Stimulated activated CD8-positive, alpha-beta memory T cell treated with anti-CD3 and anti-CD28 coated beads, Interleukin-2, amount 100 ng/mL, for 1 hour (primary cell): ENCODE measurements at regions not wholly inside any gene's neighbourhood (a gene's known extent, or its start where the extent isn't known, plus 50 kb on each side); places are given as distances from the start of the nearest gene placed in this dataset.

Source experiments
- DNase-seq, 2 donors: peaks; one replicate each; pipeline ENCODE4 v3.0.0-alpha.2; 2020; ENCODE audit warnings: low read depth in 2 of 2

DNA sequence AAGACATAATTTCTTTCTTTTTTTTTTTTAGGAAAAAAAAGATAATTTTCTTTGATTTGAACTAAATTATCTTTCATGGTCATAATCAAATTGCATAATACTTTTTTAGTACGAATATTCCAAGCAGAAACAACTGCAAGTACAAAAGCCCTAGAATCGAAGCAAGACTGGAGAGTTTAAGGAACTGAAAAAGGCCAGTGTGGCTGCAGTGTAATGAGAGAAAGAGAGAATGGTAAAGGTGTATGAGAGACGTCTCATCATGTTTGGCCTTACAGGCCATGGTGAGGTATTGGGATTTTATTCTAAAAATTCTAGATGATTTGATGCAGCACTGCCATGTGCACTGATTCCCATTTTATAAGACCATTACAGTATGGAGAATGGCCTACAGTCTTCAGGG lies 180.9 kb downstream of the SUCNR1 start:
- DNase-seq = no peak

DNA sequence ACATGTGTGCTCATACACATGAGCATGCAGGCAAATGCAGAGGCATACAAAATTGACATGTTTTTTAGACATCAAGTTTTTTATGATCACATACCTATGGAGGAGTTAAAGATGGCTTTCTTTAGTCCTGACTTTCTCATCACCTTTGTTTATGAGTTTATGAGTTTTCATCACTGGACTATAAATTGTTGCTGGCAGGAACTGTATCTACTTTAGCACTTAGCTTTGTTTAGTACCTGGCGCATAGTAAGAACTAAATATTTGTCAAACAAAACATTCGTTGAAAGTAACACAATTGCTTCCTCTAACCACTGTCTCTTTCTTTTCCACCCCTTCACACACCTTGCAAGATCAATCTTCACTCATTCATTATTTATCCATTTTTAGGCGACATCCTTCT lies 182.6 kb downstream of the SUCNR1 start:
- no peak for DNase-seq

DNA sequence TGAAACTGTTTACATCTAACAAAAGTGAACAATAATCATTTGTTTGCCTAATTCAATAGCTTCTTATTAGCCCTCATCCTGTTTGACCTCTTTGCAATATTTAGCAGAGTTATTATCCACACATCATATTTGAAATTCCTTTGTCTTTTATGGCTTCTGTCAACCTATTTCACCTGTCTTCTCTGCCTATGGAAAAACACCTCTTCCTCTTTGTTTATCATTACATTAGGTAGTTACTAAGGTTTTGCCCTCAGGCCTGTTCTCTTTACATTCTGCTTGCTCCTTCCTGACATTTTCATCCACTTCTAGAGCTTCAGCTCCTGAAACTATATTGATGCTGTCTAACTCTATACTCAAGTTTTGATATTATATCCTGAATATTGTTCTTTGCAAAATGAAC lies 183.0 kb downstream of the SUCNR1 start:
- DNase-seq = no peak

DNA sequence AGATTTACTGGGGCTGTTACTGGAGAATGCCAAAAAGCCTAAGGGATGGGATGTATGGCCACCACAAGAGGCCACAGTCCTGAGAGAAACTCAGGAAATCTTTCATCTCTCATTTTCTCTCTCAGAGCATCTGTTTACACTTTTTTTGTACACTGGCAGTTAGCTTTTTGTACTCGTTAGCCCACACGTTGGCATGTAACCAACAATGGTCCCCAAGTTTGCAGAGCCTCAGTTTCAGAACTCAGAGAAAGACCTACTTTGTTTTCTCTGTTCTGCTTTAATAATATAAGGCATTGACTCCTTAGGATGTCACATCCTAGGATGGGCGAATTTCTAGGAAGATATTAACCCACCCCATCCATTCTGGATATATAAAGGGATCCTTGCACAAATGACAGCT lies 183.5 kb downstream of the SUCNR1 start:
- no peak for DNase-seq

DNA sequence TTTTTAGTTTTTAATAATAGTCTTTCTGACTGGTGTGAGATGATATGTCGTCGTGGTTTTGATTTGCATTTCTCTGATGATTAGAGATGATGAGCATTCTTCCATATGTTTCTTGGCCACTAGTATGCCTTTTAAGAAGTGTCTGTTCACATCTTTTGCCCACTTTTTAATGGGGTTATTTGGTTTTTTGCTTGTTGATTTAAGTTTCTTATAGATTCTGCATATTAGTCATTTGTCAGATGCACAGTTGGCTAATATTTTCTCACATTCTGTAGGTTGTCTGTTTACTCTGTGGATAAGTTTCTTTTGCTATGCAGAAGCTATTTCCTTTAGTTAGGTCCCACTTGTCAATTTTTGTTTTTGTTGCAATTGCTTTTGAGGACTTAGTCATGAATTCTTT lies 185.4 kb downstream of the SUCNR1 start:
- DNase-seq = no peak

DNA sequence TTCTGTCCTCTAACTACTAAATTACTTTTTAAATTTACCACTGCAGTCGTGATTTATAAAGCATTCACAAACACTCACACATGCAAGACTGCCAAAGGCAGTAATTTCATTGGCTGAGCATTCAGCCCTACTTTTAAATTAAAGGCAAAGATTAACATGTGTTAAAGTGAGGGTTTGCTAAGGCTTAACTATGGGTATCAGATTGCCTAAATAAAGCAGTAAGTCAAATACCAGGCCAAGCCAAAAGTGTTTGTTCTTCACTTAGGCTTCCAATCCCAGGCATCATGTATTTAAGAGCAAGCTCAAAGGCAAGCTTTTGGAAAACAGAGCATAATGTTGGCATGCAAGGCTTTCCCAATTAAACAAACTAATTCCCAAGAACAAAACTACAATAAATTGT lies 187.3 kb downstream of the SUCNR1 start:
- no peak for DNase-seq

DNA sequence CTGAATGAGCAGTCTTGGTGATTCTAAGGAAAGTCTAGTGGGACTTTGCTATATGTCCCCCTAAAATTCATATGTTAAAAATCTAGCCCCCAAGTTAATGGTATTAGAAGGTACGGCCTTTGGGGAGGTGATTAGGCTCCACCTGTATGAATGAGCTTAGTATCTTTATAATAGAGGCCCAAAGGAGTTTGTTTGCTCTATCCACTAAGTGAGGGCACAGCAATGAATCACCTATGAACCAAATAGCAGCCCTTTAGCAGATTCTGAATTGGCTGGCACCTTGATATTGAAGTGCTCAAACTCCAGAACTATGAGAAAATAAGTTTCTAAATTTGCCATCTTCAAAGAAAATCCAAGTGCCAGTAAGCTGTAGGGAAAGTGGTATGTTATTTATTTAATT lies 187.9 kb downstream of the SUCNR1 start:
- DNase-seq = no peak

DNA sequence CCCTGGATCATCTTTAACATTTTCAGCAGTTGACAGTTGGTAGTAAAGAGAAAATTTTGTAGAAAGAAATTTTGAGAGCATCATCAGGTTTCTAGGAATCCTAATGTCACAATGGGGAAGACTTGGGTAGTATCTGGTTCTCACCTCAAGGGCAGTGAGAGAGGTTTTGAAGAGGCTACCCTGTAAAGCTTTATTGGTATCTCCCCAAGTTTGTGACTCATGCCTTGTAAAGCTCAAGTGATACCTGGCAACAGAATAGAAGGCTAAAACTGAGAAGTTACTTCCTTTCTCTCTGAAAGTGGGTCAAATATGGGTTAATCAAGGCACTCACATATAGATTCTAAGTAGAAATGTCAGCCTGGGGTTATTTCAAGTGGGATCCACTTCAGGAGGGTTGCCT lies 196.4 kb downstream of the SUCNR1 start:
- no peak for DNase-seq

- DNase-seq = no peak
These were observed 197.4 kb upstream of the MBNL1 start for GRCh38 chr3:152071315-152071714.

DNA sequence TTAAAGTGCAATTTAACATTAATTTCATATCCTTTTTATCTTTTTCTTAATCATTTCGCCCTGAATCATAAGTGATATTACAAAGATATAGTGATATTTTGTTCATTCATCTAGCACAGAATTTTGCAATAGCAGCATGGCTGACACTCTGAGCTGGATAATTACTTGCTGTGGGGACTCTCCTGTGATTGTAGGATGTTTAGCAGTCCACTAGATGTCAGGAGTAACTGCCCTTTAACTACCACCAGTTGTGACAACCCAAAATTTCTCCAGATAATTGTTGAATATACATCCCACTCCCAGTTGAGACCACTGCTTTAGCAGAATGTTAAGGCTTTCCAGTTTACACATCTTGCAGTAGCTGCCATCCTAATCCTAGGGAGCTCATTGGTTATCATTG lies 196.8 kb upstream of the MBNL1 start:
- DNase-seq = no peak

DNA sequence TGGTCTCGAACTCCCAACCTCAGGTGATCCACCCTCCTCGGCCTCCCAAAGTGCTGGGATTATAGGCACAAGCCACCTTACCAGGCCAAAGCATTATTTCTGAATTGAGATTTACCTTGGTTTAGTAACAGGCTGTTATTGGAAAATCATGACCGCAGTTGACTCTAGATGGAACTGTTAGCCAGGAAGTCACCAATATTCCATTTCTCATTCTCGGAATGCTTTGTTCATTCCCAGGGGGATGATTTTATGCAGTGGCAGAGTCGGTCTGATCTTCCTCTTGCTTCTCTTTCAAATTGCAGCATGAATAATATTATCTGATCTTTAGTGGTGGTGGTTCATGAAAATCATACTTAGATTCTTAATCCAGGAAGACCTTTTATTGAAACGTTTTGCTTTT lies 195.5 kb upstream of the MBNL1 start:
- DNase-seq = no peak

DNA sequence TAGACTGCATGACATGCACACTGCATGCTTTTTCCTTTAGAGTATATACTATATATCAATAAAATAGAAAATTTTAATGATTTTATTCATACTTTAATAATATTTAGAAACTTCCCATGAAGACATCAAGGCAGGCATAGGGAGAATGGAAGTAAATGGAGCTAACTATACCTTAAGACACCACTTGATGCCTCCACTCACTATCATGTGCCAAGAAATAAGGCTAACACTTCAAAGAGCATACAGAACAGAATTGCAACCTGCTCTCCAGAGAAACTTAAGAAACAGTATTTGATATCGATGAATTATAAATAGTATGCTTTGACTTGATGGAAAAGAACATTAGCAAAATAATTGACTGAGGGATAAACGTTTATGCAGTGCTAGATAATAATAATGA lies 192.6 kb upstream of the MBNL1 start:
- no peak for DNase-seq

GRCh38 chr3:152079980-152080379 lies 188.7 kb upstream of the MBNL1 start:
- no peak for DNase-seq

DNA sequence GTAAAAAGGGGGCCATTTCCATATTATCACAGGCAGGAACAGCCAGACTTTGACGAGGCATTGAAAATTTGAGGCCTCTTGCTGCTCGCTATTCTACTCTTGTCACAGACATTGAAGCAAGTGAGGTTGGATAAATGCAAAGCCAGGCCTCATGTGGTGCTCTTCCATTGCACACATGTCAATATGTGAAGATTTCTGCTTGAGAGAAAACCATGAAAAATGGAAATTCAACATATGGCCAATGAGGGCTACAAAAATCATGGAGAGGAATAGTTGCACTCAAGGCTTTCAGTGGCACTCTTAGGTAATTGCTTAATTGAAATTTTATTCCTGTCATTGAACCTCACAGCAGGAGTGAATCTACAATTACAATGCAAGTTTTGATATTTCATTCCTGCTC lies 185.6 kb upstream of the MBNL1 start:
- no peak for DNase-seq

DNA sequence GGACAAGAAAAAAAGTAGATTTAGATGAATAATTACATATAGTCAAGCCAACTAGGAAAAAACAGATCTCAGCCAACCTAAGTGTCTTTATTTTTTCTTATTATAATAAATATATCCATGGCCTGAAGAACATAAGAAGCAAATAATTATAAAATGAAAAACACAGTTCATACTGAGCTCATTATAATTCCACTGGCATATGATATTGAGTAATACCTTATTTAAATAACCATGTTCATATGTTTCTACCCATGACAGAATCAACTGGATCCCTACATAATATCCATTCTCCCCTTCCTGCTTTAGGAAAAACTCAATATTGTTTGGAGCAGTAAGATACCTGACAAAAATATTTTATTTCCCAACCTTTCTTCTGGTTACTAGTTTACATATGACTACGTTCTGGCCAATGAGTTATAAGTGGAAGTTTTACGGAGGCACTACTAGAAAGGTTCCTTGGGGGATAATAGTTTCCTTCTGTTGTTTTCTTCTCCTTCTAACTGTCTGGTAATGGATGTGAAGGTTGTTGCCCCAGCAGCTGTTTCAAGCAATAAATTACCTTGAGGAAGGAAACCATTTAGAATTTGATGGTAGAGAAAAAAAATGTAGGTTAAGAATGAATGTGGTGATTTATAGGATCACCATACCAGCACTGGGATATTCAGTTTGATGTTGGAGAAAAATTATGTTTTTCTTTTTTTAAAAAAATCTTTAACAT lies 184.1 kb upstream of the MBNL1 start:
- no peak for DNase-seq

DNA sequence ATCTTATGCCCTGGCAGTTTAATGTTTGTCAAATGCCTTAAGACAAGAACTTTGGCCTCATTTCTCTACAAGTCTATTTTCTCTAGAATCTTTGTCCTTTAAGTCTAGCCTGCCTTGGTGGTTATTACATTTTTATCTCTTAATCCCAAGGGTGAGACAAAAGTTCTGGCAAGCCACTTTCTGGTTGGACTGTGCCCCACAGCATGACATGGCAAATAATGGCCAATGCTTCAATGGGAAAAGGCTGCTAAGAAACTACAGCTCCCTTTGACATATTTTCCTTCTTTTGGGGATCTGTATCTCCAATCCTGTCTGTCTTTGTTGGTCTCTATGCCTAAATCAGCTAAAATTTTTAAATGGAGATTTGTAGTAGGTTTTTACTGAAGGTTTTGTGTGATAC lies 181.6 kb upstream of the MBNL1 start:
- no peak for DNase-seq

- no peak for DNase-seq
These were observed 179.2 kb upstream of the MBNL1 start for GRCh38 chr3:152089528-152089927.

- DNase-seq = no peak
These were observed 177.0 kb upstream of the MBNL1 start for GRCh38 chr3:152091725-152092124.

GRCh38 chr3:152093901-152094300 lies 174.8 kb upstream of the MBNL1 start:
- DNase-seq = no peak

DNA sequence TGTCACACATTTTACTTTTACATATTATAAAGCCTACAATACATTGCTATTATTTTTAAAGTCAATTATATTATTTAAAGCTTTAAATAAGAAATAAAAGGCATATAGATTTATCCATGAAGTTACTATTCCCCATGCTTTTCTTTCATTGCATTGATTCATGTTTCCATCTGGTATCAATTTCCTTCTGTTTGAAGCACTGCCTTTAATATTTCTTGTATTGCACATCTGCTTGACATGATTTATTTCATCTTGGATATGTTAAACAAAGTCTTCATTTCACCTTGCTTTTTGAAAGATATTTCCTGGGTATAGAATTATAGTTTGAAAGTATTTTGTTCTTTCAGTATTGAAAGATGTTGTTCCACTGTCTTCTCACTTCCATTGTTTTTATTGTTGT lies 174.3 kb upstream of the MBNL1 start:
- DNase-seq = no peak

DNA sequence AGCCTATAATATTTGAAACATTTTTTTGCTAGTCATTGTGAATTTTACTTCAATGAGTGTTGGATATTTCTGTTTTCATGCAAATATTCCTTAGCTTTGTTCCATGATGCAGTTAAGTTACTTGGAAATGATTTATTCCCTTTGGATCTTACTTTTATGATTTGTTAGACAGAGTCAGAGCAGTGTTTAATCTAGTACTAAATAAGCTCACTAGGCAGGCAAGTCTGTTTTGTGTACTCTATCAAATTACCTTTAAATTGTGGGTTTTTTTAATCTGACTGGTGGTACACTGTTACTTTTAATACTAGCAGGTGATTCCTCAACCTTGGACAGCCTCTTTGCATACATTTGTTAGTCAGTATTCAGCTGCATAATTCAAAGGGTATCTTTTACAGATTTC lies 173.3 kb upstream of the MBNL1 start:
- no peak for DNase-seq

DNA sequence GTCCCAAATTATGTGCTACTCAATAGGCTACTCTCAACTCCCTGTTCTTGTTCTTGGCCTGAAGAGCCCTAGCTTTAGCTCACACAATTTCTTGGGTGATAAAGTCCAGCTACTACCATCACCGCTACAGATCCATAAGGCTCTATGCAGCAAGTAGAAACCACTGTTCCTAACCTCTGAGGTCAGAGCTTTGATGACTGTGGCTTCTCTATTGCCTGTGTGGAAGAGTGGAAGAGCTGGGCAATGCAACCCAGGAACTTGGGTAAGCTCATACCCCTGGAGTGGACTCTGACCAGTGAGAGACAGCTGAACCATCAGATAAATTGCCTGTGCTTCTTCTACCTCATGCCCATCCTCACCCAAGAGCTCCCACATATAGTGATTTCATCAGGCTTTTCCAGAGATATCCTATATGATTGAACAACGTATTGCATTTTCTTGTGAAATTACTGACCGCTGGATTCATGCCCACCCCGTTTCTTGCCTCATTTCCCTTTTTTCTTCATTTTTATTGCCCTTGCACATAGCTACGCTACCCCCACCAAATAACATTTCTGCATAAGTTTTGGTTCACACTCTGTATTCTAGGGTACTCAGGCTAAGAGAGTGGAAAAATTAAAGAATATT lies 172.3 kb upstream of the MBNL1 start:
- DNase-seq = no peak

DNA sequence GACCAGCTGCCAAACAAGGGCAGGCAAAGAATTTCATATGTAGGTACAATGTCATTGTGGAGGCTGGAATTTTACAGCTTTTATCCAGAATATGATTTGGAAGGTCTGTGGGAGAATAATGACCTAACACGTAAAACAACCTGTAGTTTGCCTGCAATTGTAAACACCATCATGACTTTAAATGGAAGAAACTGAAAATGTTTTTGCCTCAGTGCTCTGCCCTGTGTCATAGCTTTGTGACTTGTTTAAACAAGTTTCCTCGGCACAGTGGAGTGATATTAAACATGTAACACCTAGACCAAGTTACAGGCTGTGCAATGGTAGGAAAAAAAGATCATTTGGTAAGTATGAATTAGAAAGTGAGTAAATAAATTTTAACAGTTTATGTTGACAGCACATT lies 171.6 kb upstream of the MBNL1 start:
- no peak for DNase-seq

DNA sequence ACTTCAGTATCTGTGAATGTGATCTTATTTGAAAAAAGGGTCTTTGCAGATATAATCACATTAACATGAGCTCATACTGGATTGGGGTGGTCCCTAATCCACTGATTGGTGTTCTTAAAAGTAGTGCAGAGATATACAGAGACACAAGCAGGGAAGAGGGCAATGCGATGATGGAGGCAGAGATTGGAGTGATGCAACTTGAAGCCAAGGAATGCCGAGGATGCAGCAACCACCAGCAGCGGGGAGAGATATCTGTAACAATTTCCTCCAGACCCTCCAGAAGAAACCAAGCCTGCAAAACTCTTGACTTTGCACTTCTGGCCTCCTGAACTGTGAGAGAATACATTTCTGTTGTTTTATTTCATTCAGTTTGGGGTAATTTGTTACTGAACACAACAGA lies 171.0 kb upstream of the MBNL1 start:
- DNase-seq = no peak
